ENCODE measurements at regions not wholly inside any gene's neighbourhood (a gene's known extent, or its start where the extent isn't known, plus 50 kb on each side); places are given as distances from the start of the nearest gene placed in this dataset.

DNA sequence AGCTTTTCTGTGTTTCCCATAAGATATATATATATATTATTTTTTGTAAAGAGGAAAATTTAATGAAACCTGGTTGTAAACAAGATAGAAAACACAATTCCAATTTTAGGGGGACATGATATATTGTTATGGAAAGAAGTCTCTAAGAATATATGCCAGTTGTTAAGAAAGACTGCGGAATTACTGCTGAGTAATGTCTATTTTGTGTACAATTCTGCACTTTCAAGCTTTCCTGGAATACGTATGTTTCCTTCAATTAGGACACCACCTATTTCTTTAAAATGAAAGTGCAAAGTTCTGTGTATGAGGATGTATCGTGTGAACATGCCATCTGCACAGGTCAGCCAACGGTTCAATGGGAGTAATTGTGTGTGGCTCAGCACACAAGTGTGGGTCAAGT lies 760.2 kb downstream of the BRD1 start (continued):
- TF ChIP-seq, protein P1, sequence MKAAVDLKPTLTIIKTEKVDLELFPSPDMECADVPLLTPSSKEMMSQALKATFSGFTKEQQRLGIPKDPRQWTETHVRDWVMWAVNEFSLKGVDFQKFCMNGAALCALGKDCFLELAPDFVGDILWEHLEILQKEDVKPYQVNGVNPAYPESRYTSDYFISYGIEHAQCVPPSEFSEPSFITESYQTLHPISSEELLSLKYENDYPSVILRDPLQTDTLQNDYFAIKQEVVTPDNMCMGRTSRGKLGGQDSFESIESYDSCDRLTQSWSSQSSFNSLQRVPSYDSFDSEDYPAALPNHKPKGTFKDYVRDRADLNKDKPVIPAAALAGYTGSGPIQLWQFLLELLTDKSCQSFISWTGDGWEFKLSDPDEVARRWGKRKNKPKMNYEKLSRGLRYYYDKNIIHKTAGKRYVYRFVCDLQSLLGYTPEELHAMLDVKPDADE (IDR thresholded peaks at IDR 0.05), result no peak
- TF ChIP-seq STAT1 (IDR thresholded peaks at IDR 0.05; ENCODE audit: unreplicated experiment) (no peak), ZNF114 (CRISPR knock-in tag; IDR thresholded peaks at IDR 0.05) (no peak), POLR2AphosphoS5 (IDR thresholded peaks at IDR 0.05; ENCODE audit: low read depth) (no peak), EZH2 (IDR thresholded peaks at IDR 0.05; ENCODE audit: low read depth, unreplicated experiment) (no peak), EZH2phosphoT487 (IDR thresholded peaks at IDR 0.05; ENCODE audit: unreplicated experiment) (no peak), NANOG (IDR thresholded peaks at IDR 0.05; ENCODE audit: borderline replicate concordance) (no peak), CREB1 (CRISPR knock-in tag; IDR thresholded peaks at IDR 0.05; ENCODE audit: low read depth) (no peak)
- TF ChIP-seq, protein P2, sequence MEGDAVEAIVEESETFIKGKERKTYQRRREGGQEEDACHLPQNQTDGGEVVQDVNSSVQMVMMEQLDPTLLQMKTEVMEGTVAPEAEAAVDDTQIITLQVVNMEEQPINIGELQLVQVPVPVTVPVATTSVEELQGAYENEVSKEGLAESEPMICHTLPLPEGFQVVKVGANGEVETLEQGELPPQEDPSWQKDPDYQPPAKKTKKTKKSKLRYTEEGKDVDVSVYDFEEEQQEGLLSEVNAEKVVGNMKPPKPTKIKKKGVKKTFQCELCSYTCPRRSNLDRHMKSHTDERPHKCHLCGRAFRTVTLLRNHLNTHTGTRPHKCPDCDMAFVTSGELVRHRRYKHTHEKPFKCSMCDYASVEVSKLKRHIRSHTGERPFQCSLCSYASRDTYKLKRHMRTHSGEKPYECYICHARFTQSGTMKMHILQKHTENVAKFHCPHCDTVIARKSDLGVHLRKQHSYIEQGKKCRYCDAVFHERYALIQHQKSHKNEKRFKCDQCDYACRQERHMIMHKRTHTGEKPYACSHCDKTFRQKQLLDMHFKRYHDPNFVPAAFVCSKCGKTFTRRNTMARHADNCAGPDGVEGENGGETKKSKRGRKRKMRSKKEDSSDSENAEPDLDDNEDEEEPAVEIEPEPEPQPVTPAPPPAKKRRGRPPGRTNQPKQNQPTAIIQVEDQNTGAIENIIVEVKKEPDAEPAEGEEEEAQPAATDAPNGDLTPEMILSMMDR (conservative IDR thresholded peaks at IDR 0.05; ENCODE audit: low read depth in 2 of 2), result no peak
- TF ChIP-seq, protein P3, sequence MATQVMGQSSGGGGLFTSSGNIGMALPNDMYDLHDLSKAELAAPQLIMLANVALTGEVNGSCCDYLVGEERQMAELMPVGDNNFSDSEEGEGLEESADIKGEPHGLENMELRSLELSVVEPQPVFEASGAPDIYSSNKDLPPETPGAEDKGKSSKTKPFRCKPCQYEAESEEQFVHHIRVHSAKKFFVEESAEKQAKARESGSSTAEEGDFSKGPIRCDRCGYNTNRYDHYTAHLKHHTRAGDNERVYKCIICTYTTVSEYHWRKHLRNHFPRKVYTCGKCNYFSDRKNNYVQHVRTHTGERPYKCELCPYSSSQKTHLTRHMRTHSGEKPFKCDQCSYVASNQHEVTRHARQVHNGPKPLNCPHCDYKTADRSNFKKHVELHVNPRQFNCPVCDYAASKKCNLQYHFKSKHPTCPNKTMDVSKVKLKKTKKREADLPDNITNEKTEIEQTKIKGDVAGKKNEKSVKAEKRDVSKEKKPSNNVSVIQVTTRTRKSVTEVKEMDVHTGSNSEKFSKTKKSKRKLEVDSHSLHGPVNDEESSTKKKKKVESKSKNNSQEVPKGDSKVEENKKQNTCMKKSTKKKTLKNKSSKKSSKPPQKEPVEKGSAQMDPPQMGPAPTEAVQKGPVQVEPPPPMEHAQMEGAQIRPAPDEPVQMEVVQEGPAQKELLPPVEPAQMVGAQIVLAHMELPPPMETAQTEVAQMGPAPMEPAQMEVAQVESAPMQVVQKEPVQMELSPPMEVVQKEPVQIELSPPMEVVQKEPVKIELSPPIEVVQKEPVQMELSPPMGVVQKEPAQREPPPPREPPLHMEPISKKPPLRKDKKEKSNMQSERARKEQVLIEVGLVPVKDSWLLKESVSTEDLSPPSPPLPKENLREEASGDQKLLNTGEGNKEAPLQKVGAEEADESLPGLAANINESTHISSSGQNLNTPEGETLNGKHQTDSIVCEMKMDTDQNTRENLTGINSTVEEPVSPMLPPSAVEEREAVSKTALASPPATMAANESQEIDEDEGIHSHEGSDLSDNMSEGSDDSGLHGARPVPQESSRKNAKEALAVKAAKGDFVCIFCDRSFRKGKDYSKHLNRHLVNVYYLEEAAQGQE (IDR thresholded peaks at IDR 0.05; ENCODE audit: unreplicated experiment), result no peak

DNA sequence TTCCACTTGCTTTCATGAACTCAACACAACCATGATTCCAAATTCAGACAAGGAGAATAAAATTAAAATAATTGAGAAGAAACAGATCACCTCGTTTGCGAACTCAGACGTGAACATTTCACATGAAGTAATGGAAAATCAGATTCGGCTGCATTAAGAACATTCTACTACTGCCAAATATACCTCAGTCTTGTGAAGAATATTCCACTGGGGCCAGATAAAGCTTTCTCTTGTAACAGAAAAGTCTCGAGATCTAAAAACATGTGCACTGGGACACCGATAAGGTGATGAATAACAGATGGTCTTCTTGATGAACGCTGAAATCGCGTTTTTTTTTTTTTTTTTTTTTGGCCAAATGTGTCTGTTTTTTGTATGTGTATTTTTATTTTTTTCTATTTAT lies 761.1 kb downstream of the BRD1 start:
- H3K4me1 Mint-ChIP-seq, result peaks cover 33% of the 10 kb centered on the region
- no peak overlapping the region for H3K4me3 Mint-ChIP-seq
- no peaks in the 10 kb centered on the region for H4K20me1 ChIP-seq (replicated peaks; ENCODE audit: insufficient read depth)
- ATAC-seq, result no peak
- no peaks in the 10 kb centered on the region for H3K36me3 Mint-ChIP-seq (ENCODE audit: low read depth)
- H3K27me3 Mint-ChIP-seq (ENCODE audit: insufficient read depth, low read depth, poor library complexity), result peaks cover 6% of the 10 kb centered on the region
- DNase-seq (ENCODE audit: low spot score), result no peak
- no peaks in the 10 kb centered on the region for H3K9me2 ChIP-seq (ENCODE audit: insufficient read depth)
- H3K4me3 ChIP-seq, result no peak overlapping the region
- H3K79me2 ChIP-seq (replicated peaks; ENCODE audit: insufficient read depth), result no peaks in the 10 kb centered on the region
- no peaks in the 10 kb centered on the region for H3F3A ChIP-seq (replicated peaks; ENCODE audit: low read depth)
- TF ChIP-seq ZNF114 (CRISPR knock-in tag; IDR thresholded peaks at IDR 0.05) (no peak), STAT1 (IDR thresholded peaks at IDR 0.05; ENCODE audit: unreplicated experiment) (no peak), EZH2phosphoT487 (IDR thresholded peaks at IDR 0.05; ENCODE audit: unreplicated experiment) (no peak), JUNB (IDR thresholded peaks at IDR 0.05; ENCODE audit: unreplicated experiment) (no peak), POLR2AphosphoS5 (IDR thresholded peaks at IDR 0.05; ENCODE audit: low read depth) (no peak), EZH2 (IDR thresholded peaks at IDR 0.05; ENCODE audit: low read depth, unreplicated experiment) (no peak)
- TF ChIP-seq, protein P3 (IDR thresholded peaks at IDR 0.05; ENCODE audit: unreplicated experiment), result no peak
- H3K27ac Mint-ChIP-seq, result no peak overlapping the region
- H3K27me3 ChIP-seq (ENCODE audit: insufficient read depth), result no peaks in the 10 kb centered on the region
- no peak overlapping the region for H2AFZ ChIP-seq
- H3K36me3 ChIP-seq (ENCODE audit: insufficient read depth), result peaks cover 5% of the 10 kb centered on the region; the same call in 1 of the 2 replicates
- H3K4me1 ChIP-seq (ENCODE audit: insufficient read depth), result no peaks in the 10 kb centered on the region
- no peak overlapping the region for H3K4me2 ChIP-seq
- no peak overlapping the region for H3K27ac ChIP-seq (ENCODE audit: low read depth)
- H3K9me3 Mint-ChIP-seq, result no peaks in the 10 kb centered on the region

Measured in GM23338 (cell line).